Osteocyte (in vitro differentiated cells): ENCODE measurements at regions not wholly inside any gene's neighbourhood (a gene's known extent, or its start where the extent isn't known, plus 50 kb on each side); places are given as distances from the start of the nearest gene placed in this dataset.

ENCODE experiments used
- DNase-seq: peaks from one replicate; pipeline ENCODE4 v3.0.0; 2021; ENCODE audit warnings: mixed read lengths; ENCODE audit not compliant: unreplicated experiment; ENCODE audit errors: extremely low spot score
- H3K27ac Mint-ChIP-seq: one replicate; pipeline ENCODE4 v1.8.0; 2021; ENCODE audit warnings: mild to moderate bottlenecking, mixed read lengths; ENCODE audit not compliant: unreplicated experiment
- H3K27me3 Mint-ChIP-seq: one replicate; pipeline ENCODE4 v1.8.0; 2021; ENCODE audit warnings: mixed read lengths; ENCODE audit not compliant: unreplicated experiment
- H3K36me3 Mint-ChIP-seq: one replicate; pipeline ENCODE4 v1.8.0; 2021; ENCODE audit warnings: mixed read lengths; ENCODE audit not compliant: unreplicated experiment
- H3K4me1 Mint-ChIP-seq: one replicate; pipeline ENCODE4 v1.8.0; 2021; ENCODE audit warnings: mixed read lengths; ENCODE audit not compliant: unreplicated experiment
- H3K4me3 Mint-ChIP-seq: one replicate; pipeline ENCODE4 v1.8.0; 2021; ENCODE audit warnings: mild to moderate bottlenecking, moderate library complexity, mixed read lengths; ENCODE audit not compliant: unreplicated experiment
- H3K9me3 Mint-ChIP-seq: one replicate; pipeline ENCODE4 v1.8.0; 2021; ENCODE audit warnings: mixed read lengths; ENCODE audit not compliant: unreplicated experiment
- CTCF ChIP-seq: fragments of 200-600 bp; sonication (generic); IDR thresholded peaks from 2 replicates; pipeline ENCODE4 v1.5.0; 2021; ENCODE audit warnings: antibody characterized with exemption, mild to moderate bottlenecking, moderate library complexity

DNA sequence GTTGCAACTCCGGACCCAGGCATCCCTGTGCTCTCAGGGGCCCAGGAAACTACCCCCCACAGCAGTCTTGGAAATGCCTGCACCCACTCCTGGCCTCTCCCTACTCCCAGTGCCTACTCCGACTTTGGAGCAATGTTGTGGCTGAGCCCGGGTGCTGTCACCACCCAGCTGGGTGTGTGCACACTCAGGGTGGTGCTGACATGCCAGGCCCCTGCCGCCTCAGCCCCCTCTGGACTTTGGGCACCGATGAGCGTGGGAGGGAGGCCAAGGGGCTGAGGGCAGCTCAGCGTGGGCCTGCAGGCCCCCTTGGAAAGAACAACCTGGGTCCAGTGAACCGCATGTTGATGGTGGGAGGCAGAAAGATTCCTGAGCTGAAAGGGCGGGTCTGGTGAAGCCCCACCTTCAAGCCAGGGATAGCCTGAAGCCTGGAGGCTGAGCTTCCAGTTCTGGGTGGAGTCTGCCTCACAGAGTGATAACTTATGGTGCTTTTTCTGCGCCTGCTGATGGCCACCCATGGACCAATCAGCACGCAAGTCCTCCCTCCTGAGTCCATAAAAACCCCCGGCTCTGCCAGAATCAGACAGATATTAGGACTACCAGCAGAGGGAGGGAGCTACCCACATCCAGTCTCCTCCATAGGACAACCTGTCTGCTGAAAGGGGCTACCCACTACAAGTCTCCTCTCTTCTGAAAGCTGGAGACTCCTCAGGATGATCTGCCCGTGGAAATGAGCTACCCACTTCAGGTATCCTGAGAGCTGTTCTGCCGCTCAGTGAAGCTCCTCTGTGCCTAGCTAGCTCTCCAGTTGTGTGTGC is 380.4 kb upstream of the SORCS1 start:
- H3K36me3 Mint-ChIP-seq: no peaks in the 10 kb centered on the region

GRCh38 chr10:107542607-107543006 is 378.1 kb upstream of the SORCS1 start:
- DNase-seq: no peak
- Mint-ChIP-seq H3K4me1 (peaks cover 9% of the 10 kb centered on the region), H3K36me3 (no peaks in the 10 kb centered on the region), H3K9me3 (peaks cover 23% of the 10 kb centered on the region), H3K27ac (no peak overlapping the region), H3K4me3 (no peak overlapping the region), H3K27me3 (peaks cover 3% of the 10 kb centered on the region)
- no peak for TF ChIP-seq CTCF

More for the DNA sequence above, 380.4 kb upstream of the SORCS1 start:
- H3K4me1 Mint-ChIP-seq: peaks cover 9% of the 10 kb centered on the region
- H3K27me3 Mint-ChIP-seq: no peaks in the 10 kb centered on the region
- no peak overlapping the region for H3K4me3 Mint-ChIP-seq
- peaks cover 18% of the 10 kb centered on the region for H3K9me3 Mint-ChIP-seq
- no peak overlapping the region for H3K27ac Mint-ChIP-seq
- DNase-seq: no peak
- TF ChIP-seq CTCF: no peak

DNA sequence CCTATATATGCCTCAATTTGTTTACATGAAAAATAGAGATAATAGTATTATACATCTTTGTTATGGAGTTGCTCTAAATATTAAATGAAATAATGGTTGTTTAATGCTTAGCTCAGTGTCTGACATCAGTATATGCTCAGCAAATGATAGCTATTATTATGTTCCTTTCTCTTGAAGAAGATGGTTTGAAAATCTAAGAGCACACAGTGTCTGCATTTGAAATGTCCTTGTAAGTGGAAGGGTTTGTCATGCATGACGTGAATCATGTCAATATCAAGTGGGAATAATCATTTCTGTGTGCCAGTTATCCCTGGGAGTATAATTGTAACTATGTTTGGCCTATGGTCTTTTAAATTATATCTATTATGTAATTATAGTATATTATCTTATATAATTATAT is 377.5 kb upstream of the SORCS1 start:
- Mint-ChIP-seq H3K4me3 (no peak overlapping the region), H3K36me3 (no peaks in the 10 kb centered on the region), H3K27ac (no peak overlapping the region), H3K9me3 (peaks cover 23% of the 10 kb centered on the region), H3K4me1 (peaks cover 8% of the 10 kb centered on the region), H3K27me3 (peaks cover 3% of the 10 kb centered on the region)
- no peak for TF ChIP-seq CTCF
- no peak for DNase-seq

DNA sequence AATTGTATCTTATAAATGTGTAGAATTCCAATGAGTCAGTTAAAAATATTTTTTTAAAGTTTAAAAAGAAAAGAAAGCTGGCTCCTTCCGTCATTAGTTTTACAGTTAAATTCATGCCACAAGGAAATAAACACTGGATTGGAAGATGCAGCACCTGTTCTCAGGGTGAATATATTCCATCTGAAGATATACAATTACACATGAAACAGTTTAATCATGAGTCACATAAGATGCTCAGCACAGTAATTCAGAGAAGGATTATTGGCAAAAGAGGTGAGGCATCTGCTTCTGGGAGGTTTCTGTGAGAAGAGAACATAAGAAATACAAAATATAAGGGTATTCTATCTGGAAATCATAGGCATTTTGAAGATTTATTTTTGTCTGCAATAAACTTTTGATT is 376.5 kb upstream of the SORCS1 start:
- Mint-ChIP-seq H3K27ac (no peak overlapping the region), H3K4me1 (peaks cover under 1% of the 10 kb centered on the region), H3K27me3 (peaks cover 3% of the 10 kb centered on the region), H3K9me3 (peaks cover 17% of the 10 kb centered on the region), H3K36me3 (no peaks in the 10 kb centered on the region), H3K4me3 (no peak overlapping the region)
- TF ChIP-seq CTCF: no peak
- no peak for DNase-seq

DNA sequence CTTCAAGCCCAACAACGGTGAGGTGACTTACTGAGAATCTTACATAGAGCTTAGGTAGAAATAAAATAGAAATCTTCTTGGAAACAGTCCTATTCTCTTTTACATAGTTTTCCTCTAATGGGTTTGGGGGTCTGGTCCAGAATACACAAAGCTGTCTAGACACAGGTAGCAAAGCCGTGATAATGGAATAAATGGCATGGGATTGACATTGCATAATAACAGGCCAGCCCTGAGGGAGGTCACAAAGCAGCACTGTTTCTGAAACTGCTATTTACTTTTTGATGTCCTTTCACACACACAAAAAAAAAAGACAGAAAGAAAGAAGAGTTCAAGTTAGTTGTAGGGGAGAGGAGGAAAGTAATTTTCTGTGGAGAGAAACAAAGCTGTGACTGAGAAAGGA is 364.8 kb upstream of the SORCS1 start:
- no peak for DNase-seq
- H3K27me3 Mint-ChIP-seq: no peaks in the 10 kb centered on the region
- H3K36me3 Mint-ChIP-seq: no peaks in the 10 kb centered on the region
- no peaks in the 10 kb centered on the region for H3K4me1 Mint-ChIP-seq
- H3K4me3 Mint-ChIP-seq: no peak overlapping the region
- no peaks in the 10 kb centered on the region for H3K9me3 Mint-ChIP-seq
- no peak for TF ChIP-seq CTCF
- H3K27ac Mint-ChIP-seq: no peak overlapping the region
